GM12878 (cell line): ENCODE measurements at regions not wholly inside any gene's neighbourhood (a gene's known extent, or its start where the extent isn't known, plus 50 kb on each side); places are given as distances from the start of the nearest gene placed in this dataset.

Experiments used
- ATAC-seq: fragments of 200-7000 bp; cut with Tn5 transposase; 3 replicates; pipeline ENCODE4 v1.9.1; 2020; ENCODE audit warnings: mild to moderate bottlenecking, moderate library complexity
- BruUV-seq: library from RNA; stranded (reverse); fragments of 400-500 nt; replicated peaks from 2 replicates; lab custom pipeline; 2021; lab: Mats Ljungman, UMichigan
- CTCF ChIA-PET: fragments of 300-600 bp; sonication (Branson Sonifier 250); formaldehyde crosslinking; extraction: SDS; loops from one replicate; lab custom pipeline; 2021; ENCODE audit warnings: inconsistent platforms; lab: Yijun Ruan, JAX
- POLR2A ChIA-PET: fragments of 350-600 bp; formaldehyde crosslinking; extraction: SDS; loops from one replicate; lab custom pipeline; 2021; ENCODE audit warnings: inconsistent platforms; lab: Charles Lee
- RAD21 ChIA-PET: fragments of 300-600 bp; sonication (Branson Sonifier 250); formaldehyde crosslinking; loops from one replicate; lab custom pipeline; 2023; ENCODE audit warnings: antibody characterized with exemption; ENCODE audit not compliant: unreplicated experiment; lab: Charles Lee
- SMC1A ChIA-PET: fragments of 300-600 bp; sonication (Branson Sonifier 250); formaldehyde crosslinking; loops from one replicate; lab custom pipeline; 2023; ENCODE audit not compliant: unreplicated experiment, uncharacterized antibody; lab: Charles Lee
- DNase-seq: peaks from one replicate; pipeline ENCODE4 v3.0.0-alpha.2; 2011; ENCODE audit warnings: low read depth, low spot score
- FAIRE-seq: peaks from 3 replicates; lab custom pipeline; 2011; peaks lifted over from hg19 to GRCh38; lab: Jason Lieb, UNC
- H2AFZ ChIP-seq: 2 replicates; pipeline ENCODE4 v1.6.0; 2011; ENCODE audit warnings: low read depth, low read length, control low read depth; ENCODE audit not compliant: control insufficient read depth
- H3K27ac ChIP-seq: 2 replicates; pipeline ENCODE4 v1.5.1; 2011; ENCODE audit warnings: control low read depth; ENCODE audit not compliant: control insufficient read depth, insufficient read depth
- H3K27me3 ChIP-seq, 2 experiments: replicated peaks in 1 of 2; 2 replicates each; pipeline versions ENCODE4 v1.6.0 to v1.6.1; 2011; ENCODE audit warnings: low read length in 1 of 2; ENCODE audit not compliant: control insufficient read depth in 2 of 2, insufficient read depth in 2 of 2
- H3K36me3 ChIP-seq, 2 experiments: 2 replicates each; pipeline ENCODE4 v1.5.1; 2011; ENCODE audit warnings: low read length in 1 of 2; ENCODE audit not compliant: control insufficient read depth in 2 of 2, insufficient read depth in 2 of 2
- H3K4me1 ChIP-seq: 2 replicates; pipeline ENCODE4 v1.6.1; 2011; ENCODE audit warnings: mild to moderate bottlenecking, low read length, moderate library complexity, mixed read lengths; ENCODE audit not compliant: control insufficient read depth, insufficient read depth
- H3K4me2 ChIP-seq: 2 replicates; pipeline ENCODE4 v1.6.0; 2011; ENCODE audit warnings: control low read depth; ENCODE audit not compliant: control insufficient read depth, insufficient read depth
- H3K4me3 ChIP-seq: fragments of 200-600 bp; sonication (generic); 2 replicates; pipeline ENCODE4 v1.5.1; 2016
- H3K79me2 ChIP-seq: 2 replicates; pipeline ENCODE4 v1.6.0; 2011; ENCODE audit warnings: low read length; ENCODE audit not compliant: control insufficient read depth, insufficient read depth
- H3K9ac ChIP-seq: 2 replicates; pipeline ENCODE4 v1.8.0; 2011; ENCODE audit warnings: low read length, control low read depth, mixed read lengths; ENCODE audit not compliant: control insufficient read depth, insufficient read depth
- H3K9me3 ChIP-seq: replicated peaks from 3 replicates; pipeline ENCODE4 v1.5.1; 2011; ENCODE audit warnings: mild to moderate bottlenecking, low read length; ENCODE audit not compliant: control insufficient read depth, insufficient read depth
- H4K20me1 ChIP-seq: 2 replicates; pipeline ENCODE4 v1.6.0; 2011; ENCODE audit not compliant: control insufficient read depth, insufficient read depth
- ATF2 ChIP-seq: IDR thresholded peaks from 2 replicates; pipeline ENCODE4 v1.6.1; 2012; ENCODE audit warnings: low read length, inconsistent platforms
- BACH1 ChIP-seq: fragments of 450-650 bp; IDR thresholded peaks from 2 replicates; pipeline ENCODE4 v1.6.1; 2017; ENCODE audit warnings: mild to moderate bottlenecking, borderline replicate concordance
- DPF2 ChIP-seq: fragments of 450-650 bp; IDR thresholded peaks from 2 replicates; pipeline ENCODE4 v1.6.1; 2017; ENCODE audit warnings: mild to moderate bottlenecking
- EED ChIP-seq: sonication (generic); IDR thresholded peaks from 2 replicates; pipeline ENCODE4 v1.6.1; 2016; ENCODE audit warnings: antibody characterized with exemption, low read depth
- EGR1 ChIP-seq, 2 experiments: IDR thresholded peaks; 1 replicate in 1 of 2; 2 replicates in 1 of 2; pipeline ENCODE4 v1.6.1; 2011 to 2012; ENCODE audit warnings: low read depth in 2 of 2, low read length in 2 of 2, borderline replicate concordance in 1 of 2, mild to moderate bottlenecking in 1 of 2, moderate library complexity in 1 of 2
- ETV6 ChIP-seq, 2 experiments: fragments of 450-650 bp in 1 of 2; IDR thresholded peaks in 1 of 2; conservative IDR thresholded peaks in 1 of 2; 2 replicates each; pipeline ENCODE4 v1.6.1; 2014; ENCODE audit warnings: antibody characterized with exemption in 1 of 2, borderline replicate concordance in 1 of 2, low read depth in 1 of 2, mild to moderate bottlenecking in 1 of 2, moderate library complexity in 1 of 2
- HDAC6 ChIP-seq: fragments of 200-600 bp; sonication (generic); IDR thresholded peaks from one replicate; pipeline ENCODE4 v1.8.0; 2017; ENCODE audit warnings: antibody characterized with exemption; ENCODE audit not compliant: unreplicated experiment
- MYC ChIP-seq: IDR thresholded peaks from 2 replicates; pipeline ENCODE4 v1.6.1; 2011; ENCODE audit warnings: mild to moderate bottlenecking, low read length, moderate library complexity, inconsistent platforms; ENCODE audit not compliant: insufficient read depth, insufficient replicate concordance, insufficient read length, severe bottlenecking
- NR2F1 ChIP-seq: fragments of 450-650 bp; conservative IDR thresholded peaks from 2 replicates; pipeline ENCODE4 v1.6.1; 2017; ENCODE audit warnings: mild to moderate bottlenecking
- POLR2A ChIP-seq: IDR thresholded peaks from 2 replicates; pipeline ENCODE4 v1.6.1; 2011; ENCODE audit warnings: low read depth, mild to moderate bottlenecking, low read length
- POLR2AphosphoS5 ChIP-seq: IDR thresholded peaks from 2 replicates; pipeline ENCODE4 v1.6.1; 2011; ENCODE audit warnings: mild to moderate bottlenecking, low read length, inconsistent platforms
- RCOR1 ChIP-seq: conservative IDR thresholded peaks from 2 replicates; pipeline ENCODE4 v1.6.1; 2012; ENCODE audit warnings: low read depth, low read length, improper control_type of control experiment
- RELA ChIP-seq: fragments of 450-650 bp; IDR thresholded peaks from 2 replicates; pipeline ENCODE4 v1.8.0; 2014; ENCODE audit warnings: borderline replicate concordance; ENCODE audit not compliant: partially characterized antibody
- RFX5 ChIP-seq: IDR thresholded peaks from 2 replicates; pipeline ENCODE4 v1.6.1; 2011; ENCODE audit warnings: low read depth, low read length, improper control_type of control experiment
- SMAD1 ChIP-seq: fragments of 450-650 bp; IDR thresholded peaks from 2 replicates; pipeline ENCODE4 v1.6.1; 2018; ENCODE audit warnings: mild to moderate bottlenecking, low read depth; ENCODE audit not compliant: partially characterized antibody
- SP1 ChIP-seq: IDR thresholded peaks from one replicate; pipeline ENCODE4 v1.6.1; 2011; ENCODE audit warnings: low read depth, low read length
- TBL1XR1 ChIP-seq: IDR thresholded peaks from 2 replicates; pipeline ENCODE4 v1.6.1; 2012; ENCODE audit warnings: low read depth, low read length, improper control_type of control experiment
- TCF7 ChIP-seq: IDR thresholded peaks from 2 replicates; pipeline ENCODE4 v1.6.1; 2014; ENCODE audit warnings: antibody characterized with exemption, borderline replicate concordance
- USF2 ChIP-seq: IDR thresholded peaks from 2 replicates; pipeline ENCODE4 v1.6.1; 2011; ENCODE audit warnings: low read depth, low read length, improper control_type of control experiment, borderline replicate concordance
- ZBTB33 ChIP-seq: fragments of 450-650 bp; IDR thresholded peaks from 2 replicates; pipeline ENCODE4 v1.6.1; 2017; ENCODE audit warnings: mild to moderate bottlenecking
- WGBS: methylation state at CpG from one replicate; pipeline ENCODE4 v1.1.6; 2016; ENCODE audit warnings: low lambda C conversion rate; ENCODE audit not compliant: insufficient replicate concordance, insufficient coverage; ENCODE audit errors: missing lambda C conversion rate; 5-methylcytosine and 5-hydroxymethylcytosine counted together
- in situ Hi-C: fragments of 300-500 bp; cut with MboI; formaldehyde crosslinking; loops from 9 replicates; pipeline ENCODE4 v1.14.3; 2018; ENCODE audit warnings: mixed read lengths
- intact Hi-C: fragments of 100-400 bp; cut with micrococcal nuclease; formaldehyde crosslinking; loops from one replicate; pipeline ENCODE4 v1.14.2; 2022; ENCODE audit not compliant: unreplicated experiment

- no peak for TF ChIP-seq EGR1 (IDR thresholded peaks at IDR 0.05; ENCODE audit: borderline replicate concordance in 1 of 2, low read depth in 2 of 2, low read length in 2 of 2)
Measured at GRCh38 chr6:113774127-113774825, 82.9 kb upstream of the MARCKS start (continued).

- RAD21 ChIA-PET, result no interaction called here
Measured at GRCh38 chr6:113776998-113777397, 80.1 kb upstream of the MARCKS start.

More at GRCh38 chr6:113776998-113777397, 80.1 kb upstream of the MARCKS start:
- Histone ChIP-seq H3K27me3 (no peaks in the 10 kb centered on the region), H3K9ac (no peak overlapping the region), H2AFZ (no peak overlapping the region), H3K36me3 (no peaks in the 10 kb centered on the region), H3K9me3 (no peaks in the 10 kb centered on the region), H3K4me1 (no peaks in the 10 kb centered on the region), H3K27ac (no peak overlapping the region), H3K4me2 (no peak overlapping the region), H3K79me2 (no peaks in the 10 kb centered on the region), H4K20me1 (no peaks in the 10 kb centered on the region), H3K4me3 (no peak overlapping the region)
- SMC1A ChIA-PET, result interaction anchor here (1.4 kb wide), 1 partner anchor 11 kb away, joined by 3 read pairs; no protein-coding TSS in a partner anchor
- POLR2A ChIA-PET, result interaction anchor here (1.6 kb wide), 1 partner anchor 11 kb away, joined by 5 read pairs; no protein-coding TSS in a partner anchor
- no TSS peak for BruUV-seq
- intact Hi-C loops, result no loop called here
- CTCF ChIA-PET, result interaction anchor here (0.6 to 1.2 kb wide), 2 partner anchors 11 to 13 kb away, joined by 3 read pairs; no protein-coding TSS in a partner anchor
- in situ Hi-C loops, result no loop called here
- ATAC-seq (no peak), DNase-seq (no peak), FAIRE-seq (no peak)
- WGBS, result 45% methylated on average over 2 of the region's 2 CpGs
- TF ChIP-seq USF2, result no peak
- TF ChIP-seq SP1, result no peak
- no peak for TF ChIP-seq MYC
- TF ChIP-seq NR2F1, result no peak
- no peak for TF ChIP-seq TCF7
- TF ChIP-seq EED, result no peak
- no peak for TF ChIP-seq TBL1XR1
- TF ChIP-seq ATF2, result no peak
- no peak for TF ChIP-seq RFX5
- no peak for TF ChIP-seq RCOR1
- no peak for TF ChIP-seq DPF2
- no peak for TF ChIP-seq SMAD1
- no peak for TF ChIP-seq BACH1
- no peak for TF ChIP-seq POLR2AphosphoS5
- TF ChIP-seq RELA, result no peak
- TF ChIP-seq HDAC6, result no peak
- TF ChIP-seq POLR2A, result no peak
- TF ChIP-seq ETV6 (conservative IDR thresholded peaks at IDR 0.05 in 1 of 2, IDR thresholded peaks at IDR 0.05 in 1 of 2; ENCODE audit: borderline replicate concordance in 1 of 2, low read depth in 1 of 2), result no peak
- no peak for TF ChIP-seq ZBTB33
